Gastroesophageal sphincter (tissue), 3 donors: ENCODE measurements at regions not wholly inside any gene's neighbourhood (a gene's known extent, or its start where the extent isn't known, plus 50 kb on each side); places are given as distances from the start of the nearest gene placed in this dataset.

ENCODE experiments used
- EP300 ChIP-seq: sonication (generic); formaldehyde crosslinking; IDR thresholded peaks from one replicate; pipeline ENCODE4 v1.6.1; 2017; ENCODE audit warnings: antibody characterized with exemption, mild to moderate bottlenecking
- POLR2A ChIP-seq, 2 donors: fragments of 450-650 bp; IDR thresholded peaks; one replicate each; pipeline ENCODE4 v1.6.1; 2017; ENCODE audit warnings: antibody characterized with exemption in 2 of 2, mild to moderate bottlenecking in 2 of 2, moderate library complexity in 1 of 2
- POLR2AphosphoS5 ChIP-seq: sonication (generic); formaldehyde crosslinking; IDR thresholded peaks from one replicate; pipeline ENCODE4 v1.6.1; 2017; ENCODE audit warnings: antibody characterized with exemption
- TF ChIP-seq, protein P1 (sequence below), 4 experiments: fragments of 200-600 bp in 2 of 4; fragments of 450-650 bp in 2 of 4; sonication (generic) in 1 of 4; IDR thresholded peaks; one replicate each; pipeline ENCODE4 v1.5.1; 2017 to 2019; ENCODE audit warnings: antibody characterized with exemption in 4 of 4, mild to moderate bottlenecking in 2 of 4, moderate library complexity in 2 of 4

DNA sequence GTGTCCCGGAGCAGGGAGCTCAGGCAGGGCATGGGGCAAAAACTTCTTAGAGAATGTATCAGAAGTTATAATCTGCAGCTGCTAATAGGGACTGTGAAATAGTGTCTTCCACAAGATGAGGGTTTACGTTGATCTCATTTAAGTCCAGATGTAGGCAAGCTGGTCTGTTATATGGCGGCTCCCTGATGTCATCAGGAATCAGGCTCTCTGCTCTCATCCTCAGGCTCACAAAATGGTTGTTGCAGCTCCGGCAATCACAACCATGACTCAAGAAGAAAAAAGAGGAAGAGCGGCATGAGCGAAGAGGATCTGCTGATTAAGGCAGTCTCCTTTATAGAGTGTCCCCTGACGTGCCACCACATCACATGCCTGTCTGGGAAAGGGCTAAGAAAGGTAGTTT is 191.3 kb downstream of the KLF5 start:
- TF ChIP-seq POLR2A (IDR thresholded peaks at IDR 0.05) = no peak
- TF ChIP-seq, protein P1, sequence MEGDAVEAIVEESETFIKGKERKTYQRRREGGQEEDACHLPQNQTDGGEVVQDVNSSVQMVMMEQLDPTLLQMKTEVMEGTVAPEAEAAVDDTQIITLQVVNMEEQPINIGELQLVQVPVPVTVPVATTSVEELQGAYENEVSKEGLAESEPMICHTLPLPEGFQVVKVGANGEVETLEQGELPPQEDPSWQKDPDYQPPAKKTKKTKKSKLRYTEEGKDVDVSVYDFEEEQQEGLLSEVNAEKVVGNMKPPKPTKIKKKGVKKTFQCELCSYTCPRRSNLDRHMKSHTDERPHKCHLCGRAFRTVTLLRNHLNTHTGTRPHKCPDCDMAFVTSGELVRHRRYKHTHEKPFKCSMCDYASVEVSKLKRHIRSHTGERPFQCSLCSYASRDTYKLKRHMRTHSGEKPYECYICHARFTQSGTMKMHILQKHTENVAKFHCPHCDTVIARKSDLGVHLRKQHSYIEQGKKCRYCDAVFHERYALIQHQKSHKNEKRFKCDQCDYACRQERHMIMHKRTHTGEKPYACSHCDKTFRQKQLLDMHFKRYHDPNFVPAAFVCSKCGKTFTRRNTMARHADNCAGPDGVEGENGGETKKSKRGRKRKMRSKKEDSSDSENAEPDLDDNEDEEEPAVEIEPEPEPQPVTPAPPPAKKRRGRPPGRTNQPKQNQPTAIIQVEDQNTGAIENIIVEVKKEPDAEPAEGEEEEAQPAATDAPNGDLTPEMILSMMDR (IDR thresholded peaks at IDR 0.05) = no peak
- no peak for TF ChIP-seq EP300
- no peak for TF ChIP-seq POLR2AphosphoS5
